Hepatocyte (in vitro differentiated cells): ENCODE measurements at regions not wholly inside any gene's neighbourhood (a gene's known extent, or its start where the extent isn't known, plus 50 kb on each side); places are given as distances from the start of the nearest gene placed in this dataset.

Experiments
- DNase-seq: peaks from one replicate; pipeline ENCODE4 v3.0.0-alpha.2; 2016; ENCODE audit warnings: low spot score
- H2AFZ ChIP-seq: fragments of 200-600 bp; sonication (generic); 2 replicates; pipeline ENCODE4 v1.6.0; 2016; ENCODE audit warnings: antibody characterized with exemption, mild to moderate bottlenecking
- H3K27ac ChIP-seq: fragments of 200-600 bp; sonication (generic); 2 replicates; pipeline ENCODE4 v1.5.1; 2016; ENCODE audit warnings: mild to moderate bottlenecking
- H3K27me3 ChIP-seq: fragments of 200-600 bp; sonication (generic); 2 replicates; pipeline ENCODE4 v1.6.1; 2016
- H3K36me3 ChIP-seq: fragments of 200-600 bp; sonication (generic); replicated peaks from 2 replicates; pipeline ENCODE4 v1.5.1; 2016; ENCODE audit warnings: low read depth; ENCODE audit not compliant: insufficient read depth
- H3K4me1 ChIP-seq: fragments of 200-600 bp; sonication (generic); 2 replicates; pipeline ENCODE4 v1.5.1; 2016; ENCODE audit warnings: mild to moderate bottlenecking, moderate library complexity; ENCODE audit not compliant: insufficient read depth
- H3K4me2 ChIP-seq: fragments of 200-600 bp; sonication (generic); 2 replicates; pipeline ENCODE4 v1.6.0; 2016
- H3K4me3 ChIP-seq: fragments of 200-600 bp; sonication (generic); 2 replicates; pipeline ENCODE4 v1.5.1; 2016; ENCODE audit warnings: mild to moderate bottlenecking
- H3K79me2 ChIP-seq: fragments of 200-600 bp; sonication (generic); 2 replicates; pipeline ENCODE4 v1.6.0; 2017; ENCODE audit warnings: mild to moderate bottlenecking
- H3K9me2 ChIP-seq: fragments of 200-600 bp; sonication (generic); replicated peaks from 2 replicates; pipeline ENCODE4 v1.6.0; 2017; ENCODE audit warnings: mild to moderate bottlenecking; ENCODE audit not compliant: insufficient read depth
- H3K9me3 ChIP-seq: fragments of 200-600 bp; sonication (generic); 2 replicates; pipeline ENCODE4 v1.5.1; 2016; ENCODE audit warnings: low read depth, mild to moderate bottlenecking
- H4K20me1 ChIP-seq: fragments of 200-600 bp; sonication (generic); 2 replicates; pipeline ENCODE4 v1.6.0; 2016; ENCODE audit warnings: mild to moderate bottlenecking; ENCODE audit not compliant: insufficient read depth, poor library complexity, severe bottlenecking
- EZH2 ChIP-seq: fragments of 200-600 bp; sonication (generic); IDR thresholded peaks from 2 replicates; pipeline ENCODE4 v1.6.1; 2016; ENCODE audit warnings: antibody characterized with exemption, mild to moderate bottlenecking, borderline replicate concordance
- EZH2phosphoT487 ChIP-seq: fragments of 200-600 bp; sonication (generic); IDR thresholded peaks from one replicate; pipeline ENCODE4 v1.6.1; 2018; ENCODE audit warnings: antibody characterized with exemption, mild to moderate bottlenecking, low read depth, moderate library complexity; ENCODE audit not compliant: unreplicated experiment, severe bottlenecking
- WGBS: methylation state at CpG from one replicate; pipeline ENCODE4 v1.1.6; 2016; ENCODE audit warnings: low lambda C conversion rate; ENCODE audit errors: missing lambda C conversion rate; 5-methylcytosine and 5-hydroxymethylcytosine counted together
- TF ChIP-seq, protein P1 (sequence below): fragments of 200-600 bp; sonication (generic); IDR thresholded peaks from 2 replicates; pipeline ENCODE4 v1.5.1; 2016; ENCODE audit warnings: antibody characterized with exemption, mild to moderate bottlenecking; ENCODE audit not compliant: poor library complexity

DNA sequence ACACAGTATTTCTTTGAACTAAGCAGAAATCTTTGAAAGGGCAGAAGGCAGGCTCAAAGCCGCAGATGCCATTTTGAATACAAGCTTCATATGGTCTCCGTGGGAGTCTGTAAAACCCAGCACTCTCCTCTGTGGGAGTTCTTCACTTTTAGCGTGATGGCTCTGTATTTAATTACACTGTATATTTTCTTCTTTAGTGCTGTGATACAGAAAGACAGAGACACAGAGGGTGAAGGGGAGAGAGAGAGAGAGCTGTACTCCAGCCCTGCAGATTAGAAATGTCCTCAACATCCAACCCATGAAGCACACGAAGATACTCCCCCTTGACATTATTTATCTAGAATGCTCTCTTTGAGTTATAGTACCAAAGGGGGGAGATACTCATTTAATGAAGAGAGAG lies 752.6 kb upstream of the NR2F2 start:
- Histone ChIP-seq H4K20me1 (no peaks in the 10 kb centered on the region), H3K9me3 (no peaks in the 10 kb centered on the region), H3K4me2 (no peak overlapping the region), H3K79me2 (no peaks in the 10 kb centered on the region), H3K9me2 (no peaks in the 10 kb centered on the region), H3K27me3 (no peaks in the 10 kb centered on the region), H3K27ac (no peak overlapping the region), H3K4me1 (no peaks in the 10 kb centered on the region), H3K4me3 (no peak overlapping the region), H2AFZ (no peak overlapping the region), H3K36me3 (no peaks in the 10 kb centered on the region)
- WGBS = 78% methylated on average over 4 of the region's 4 CpGs
- no peak for TF ChIP-seq EZH2phosphoT487
- no peak for TF ChIP-seq EZH2
- TF ChIP-seq, protein P1, sequence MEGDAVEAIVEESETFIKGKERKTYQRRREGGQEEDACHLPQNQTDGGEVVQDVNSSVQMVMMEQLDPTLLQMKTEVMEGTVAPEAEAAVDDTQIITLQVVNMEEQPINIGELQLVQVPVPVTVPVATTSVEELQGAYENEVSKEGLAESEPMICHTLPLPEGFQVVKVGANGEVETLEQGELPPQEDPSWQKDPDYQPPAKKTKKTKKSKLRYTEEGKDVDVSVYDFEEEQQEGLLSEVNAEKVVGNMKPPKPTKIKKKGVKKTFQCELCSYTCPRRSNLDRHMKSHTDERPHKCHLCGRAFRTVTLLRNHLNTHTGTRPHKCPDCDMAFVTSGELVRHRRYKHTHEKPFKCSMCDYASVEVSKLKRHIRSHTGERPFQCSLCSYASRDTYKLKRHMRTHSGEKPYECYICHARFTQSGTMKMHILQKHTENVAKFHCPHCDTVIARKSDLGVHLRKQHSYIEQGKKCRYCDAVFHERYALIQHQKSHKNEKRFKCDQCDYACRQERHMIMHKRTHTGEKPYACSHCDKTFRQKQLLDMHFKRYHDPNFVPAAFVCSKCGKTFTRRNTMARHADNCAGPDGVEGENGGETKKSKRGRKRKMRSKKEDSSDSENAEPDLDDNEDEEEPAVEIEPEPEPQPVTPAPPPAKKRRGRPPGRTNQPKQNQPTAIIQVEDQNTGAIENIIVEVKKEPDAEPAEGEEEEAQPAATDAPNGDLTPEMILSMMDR = no peak
- no peak for DNase-seq

GRCh38 chr15:95580121-95580520 lies 750.4 kb upstream of the NR2F2 start:
- H3K4me3 ChIP-seq = no peak overlapping the region
- no peaks in the 10 kb centered on the region for H3K79me2 ChIP-seq
- H3K9me2 ChIP-seq = no peaks in the 10 kb centered on the region
- no peak overlapping the region for H3K27ac ChIP-seq
- no peaks in the 10 kb centered on the region for H3K36me3 ChIP-seq
- WGBS = 85% methylated on average over 3 of the region's 3 CpGs
- H2AFZ ChIP-seq = no peak overlapping the region
- DNase-seq = no peak
- no peaks in the 10 kb centered on the region for H3K27me3 ChIP-seq
- no peak overlapping the region for H3K4me2 ChIP-seq
- no peaks in the 10 kb centered on the region for H4K20me1 ChIP-seq
- no peaks in the 10 kb centered on the region for H3K9me3 ChIP-seq
- TF ChIP-seq EZH2 (no peak), EZH2phosphoT487 (no peak)
- TF ChIP-seq, protein P1 = no peak
- H3K4me1 ChIP-seq = no peaks in the 10 kb centered on the region

- Histone ChIP-seq H3K9me2 (no peaks in the 10 kb centered on the region), H3K9me3 (no peaks in the 10 kb centered on the region), H3K27ac (no peak overlapping the region), H3K4me1 (no peaks in the 10 kb centered on the region), H2AFZ (no peak overlapping the region), H3K36me3 (no peaks in the 10 kb centered on the region), H3K4me2 (no peak overlapping the region), H4K20me1 (no peaks in the 10 kb centered on the region), H3K27me3 (no peaks in the 10 kb centered on the region), H3K4me3 (no peak overlapping the region), H3K79me2 (no peaks in the 10 kb centered on the region)
- 86% methylated on average over 13 of the region's 13 CpGs for WGBS
- TF ChIP-seq EZH2phosphoT487 = no peak
- TF ChIP-seq, protein P1 = no peak
- TF ChIP-seq EZH2 = no peak
- DNase-seq = no peak
Measured at GRCh38 chr15:95581595-95581994, 748.9 kb upstream of the NR2F2 start.

DNA sequence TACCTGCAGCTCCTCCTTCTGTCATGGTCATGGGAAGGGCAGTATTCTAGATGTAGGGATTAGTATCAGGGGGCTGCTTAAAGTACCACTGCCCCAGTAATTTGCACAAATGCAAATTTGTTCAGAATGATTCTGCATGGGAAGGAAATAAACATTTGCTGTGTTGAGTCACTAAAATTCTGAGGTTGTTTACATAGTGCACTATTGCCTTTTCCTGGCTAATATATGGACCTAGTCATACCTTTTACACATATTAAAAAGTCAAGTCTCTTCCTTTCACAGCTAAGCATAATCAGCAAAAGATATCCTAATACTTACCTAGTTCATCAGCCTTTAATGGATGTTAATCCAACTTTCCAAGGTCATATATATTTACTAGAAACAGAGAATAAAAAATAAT lies 746.4 kb upstream of the NR2F2 start:
- H3K36me3 ChIP-seq = no peaks in the 10 kb centered on the region
- no peaks in the 10 kb centered on the region for H3K79me2 ChIP-seq
- TF ChIP-seq, protein P1 = no peak
- no peak for TF ChIP-seq EZH2
- no peak for TF ChIP-seq EZH2phosphoT487
- no peak for DNase-seq
- H3K4me2 ChIP-seq = no peak overlapping the region
- no peaks in the 10 kb centered on the region for H3K4me1 ChIP-seq
- no peaks in the 10 kb centered on the region for H3K27me3 ChIP-seq
- no peak overlapping the region for H3K4me3 ChIP-seq
- H3K9me3 ChIP-seq = no peaks in the 10 kb centered on the region
- no peak overlapping the region for H3K27ac ChIP-seq
- no peaks in the 10 kb centered on the region for H4K20me1 ChIP-seq
- H2AFZ ChIP-seq = no peak overlapping the region
- no peaks in the 10 kb centered on the region for H3K9me2 ChIP-seq
